BLaER1 (cell line): ENCODE measurements at regions not wholly inside any gene's neighbourhood (a gene's known extent, or its start where the extent isn't known, plus 50 kb on each side); places are given as distances from the start of the nearest gene placed in this dataset.
"Not testable (repeated sequence)": the region's sequence is repeated elsewhere in the genome, so short reads cannot be mapped to it uniquely, and the experiment has no call there.

ENCODE experiments used
- H3K27ac ChIP-seq: shearing (Covaris generic); formaldehyde crosslinking; 2 replicates; pipeline ENCODE4 v1.8.1; 2022
- H3K27me3 ChIP-seq: shearing (Covaris generic); formaldehyde crosslinking; 2 replicates; pipeline ENCODE4 v1.8.1; 2022
- H3K36me3 ChIP-seq: shearing (Covaris generic); formaldehyde crosslinking; 2 replicates; pipeline ENCODE4 v1.8.1; 2022
- H3K4me1 ChIP-seq: shearing (Covaris generic); formaldehyde crosslinking; 2 replicates; pipeline ENCODE4 v1.8.1; 2022
- H3K4me2 ChIP-seq: shearing (Covaris generic); formaldehyde crosslinking; 2 replicates; pipeline ENCODE4 v1.8.1; 2022
- H3K4me3 ChIP-seq: shearing (Covaris generic); formaldehyde crosslinking; 2 replicates; pipeline ENCODE4 v1.8.1; 2022
- H3K9ac ChIP-seq: shearing (Covaris generic); formaldehyde crosslinking; 2 replicates; pipeline ENCODE4 v1.8.1; 2022
- H3K9me3 ChIP-seq: shearing (Covaris generic); formaldehyde crosslinking; 2 replicates; pipeline ENCODE4 v1.8.1; 2022
- H4K20me1 ChIP-seq: shearing (Covaris generic); formaldehyde crosslinking; 2 replicates; pipeline ENCODE4 v1.8.1; 2022
- Cebpa-rat ChIP-seq: shearing (Covaris generic); IDR thresholded peaks from 2 replicates; pipeline ENCODE4 v1.8.1; 2022

- no peaks in the 10 kb centered on the region for H3K27me3 ChIP-seq
- no peak overlapping the region for H3K27ac ChIP-seq
- no peaks in the 10 kb centered on the region for H3K36me3 ChIP-seq
- no peak overlapping the region for H3K9ac ChIP-seq
- no peak overlapping the region for H3K4me2 ChIP-seq
- no peaks in the 10 kb centered on the region for H4K20me1 ChIP-seq
- no peak overlapping the region for H3K4me3 ChIP-seq
- H3K4me1 ChIP-seq: peaks cover 14% of the 10 kb centered on the region
- peaks cover 10% of the 10 kb centered on the region for H3K9me3 ChIP-seq
- TF ChIP-seq Cebpa-rat: no peak
Observed at GRCh38 chr9:85171163-85171562, 501.6 kb downstream of the NTRK2 start.

DNA sequence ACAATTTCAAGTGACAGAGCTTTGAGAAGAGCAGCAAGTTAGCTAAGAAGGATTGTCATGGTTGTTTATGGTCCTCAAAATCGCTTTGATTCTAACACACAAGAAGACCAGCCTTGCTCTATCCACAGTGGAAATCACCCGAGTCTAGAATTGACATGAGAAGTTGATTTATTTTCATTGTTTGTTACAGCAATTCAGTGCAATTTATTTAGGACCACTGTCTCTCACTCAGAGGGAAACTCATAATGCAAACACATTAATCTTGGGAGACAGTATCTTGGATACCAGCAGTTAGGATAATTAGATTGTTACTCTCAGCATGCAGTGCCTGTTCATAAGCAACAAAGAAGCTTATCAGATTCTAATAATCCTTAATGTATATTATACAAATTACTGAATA, 498.9 kb downstream of the NTRK2 start:
- H3K4me1 ChIP-seq: peaks cover 14% of the 10 kb centered on the region
- no peak overlapping the region for H3K27ac ChIP-seq
- H3K9me3 ChIP-seq: peaks cover 10% of the 10 kb centered on the region
- no peaks in the 10 kb centered on the region for H3K36me3 ChIP-seq
- no peaks in the 10 kb centered on the region for H4K20me1 ChIP-seq
- H3K9ac ChIP-seq: no peak overlapping the region
- no peak overlapping the region for H3K4me2 ChIP-seq
- H3K4me3 ChIP-seq: no peak overlapping the region
- no peak for TF ChIP-seq Cebpa-rat
- H3K27me3 ChIP-seq: no peaks in the 10 kb centered on the region

GRCh38 chr9:85167146-85167545, 497.6 kb downstream of the NTRK2 start:
- TF ChIP-seq Cebpa-rat: no peak
- H3K4me1 ChIP-seq: peaks cover 1% of the 10 kb centered on the region; the same call in 1 of the 2 replicates
- H4K20me1 ChIP-seq: no peaks in the 10 kb centered on the region
- peaks cover 20% of the 10 kb centered on the region for H3K9me3 ChIP-seq
- no peak overlapping the region for H3K27ac ChIP-seq
- H3K4me2 ChIP-seq: no peak overlapping the region
- no peaks in the 10 kb centered on the region for H3K27me3 ChIP-seq
- H3K36me3 ChIP-seq: no peaks in the 10 kb centered on the region
- no peak overlapping the region for H3K4me3 ChIP-seq
- no peak overlapping the region for H3K9ac ChIP-seq

DNA sequence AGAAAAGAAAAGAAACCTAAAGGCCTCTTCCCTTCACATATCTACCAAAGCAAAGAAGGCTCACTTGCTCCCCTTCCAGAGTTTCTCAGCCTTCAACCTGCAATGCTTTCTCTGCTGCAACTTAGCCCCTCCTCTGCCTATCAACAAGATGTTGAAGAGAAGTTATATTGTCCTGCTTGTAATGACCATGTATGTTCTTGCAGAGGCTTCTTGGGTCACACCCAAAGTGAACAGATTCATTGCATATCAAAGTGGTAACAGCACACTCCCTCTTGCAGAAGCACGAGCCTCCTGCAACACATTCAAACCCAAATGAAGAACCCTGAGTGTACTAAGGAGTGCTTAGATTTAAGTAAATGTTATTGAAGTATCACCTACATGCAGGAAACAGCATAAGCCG, 494.3 kb downstream of the NTRK2 start:
- H3K9ac ChIP-seq: no peak overlapping the region
- no peak for TF ChIP-seq Cebpa-rat

GRCh38 chr9:85163415-85163814, 493.9 kb downstream of the NTRK2 start:
- Histone ChIP-seq H3K4me3 (no peak overlapping the region), H3K9ac (no peak overlapping the region)
- no peak for TF ChIP-seq Cebpa-rat

More for the DNA sequence above, 494.3 kb downstream of the NTRK2 start:
- Histone ChIP-seq H3K4me1 (no peaks in the 10 kb centered on the region), H3K4me2 (no peak overlapping the region), H3K36me3 (no peaks in the 10 kb centered on the region), H3K4me3 (no peak overlapping the region), H4K20me1 (no peaks in the 10 kb centered on the region), H3K27ac (no peak overlapping the region), H3K9me3 (peaks cover 11% of the 10 kb centered on the region), H3K27me3 (no peaks in the 10 kb centered on the region)

DNA sequence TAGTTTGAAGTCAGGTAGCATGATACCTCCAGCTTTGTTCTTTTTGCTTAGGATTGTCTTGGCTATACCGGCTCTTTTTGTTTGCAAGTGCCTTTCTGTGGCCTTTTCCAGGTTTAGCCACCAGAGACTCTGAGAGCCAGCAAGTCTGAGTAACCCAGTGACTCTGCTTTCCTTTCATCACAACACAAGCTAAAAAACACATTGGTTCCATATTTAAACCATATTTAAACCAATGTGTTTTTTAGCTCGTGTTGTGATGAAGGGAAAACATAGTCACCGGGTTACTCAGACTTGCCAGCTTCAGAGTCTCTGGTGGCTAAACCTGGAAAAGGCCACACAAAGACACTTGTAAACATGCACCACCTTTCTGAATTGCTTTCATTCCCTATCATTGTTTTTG, 493.3 kb downstream of the NTRK2 start:
- no peaks in the 10 kb centered on the region for H3K27me3 ChIP-seq
- peaks cover 10% of the 10 kb centered on the region for H3K9me3 ChIP-seq
- H3K4me3 ChIP-seq: no peak overlapping the region
- no peak overlapping the region for H3K9ac ChIP-seq
- H3K27ac ChIP-seq: no peak overlapping the region
- no peaks in the 10 kb centered on the region for H4K20me1 ChIP-seq
- no peaks in the 10 kb centered on the region for H3K36me3 ChIP-seq
- H3K4me2 ChIP-seq: no peak overlapping the region
- no peaks in the 10 kb centered on the region for H3K4me1 ChIP-seq
- no peak for TF ChIP-seq Cebpa-rat

More at GRCh38 chr9:85163415-85163814, 493.9 kb downstream of the NTRK2 start:
- Histone ChIP-seq H3K4me2 (no peak overlapping the region), H3K36me3 (no peaks in the 10 kb centered on the region), H3K4me1 (no peaks in the 10 kb centered on the region), H3K27ac (no peak overlapping the region), H4K20me1 (no peaks in the 10 kb centered on the region), H3K27me3 (no peaks in the 10 kb centered on the region), H3K9me3 (peaks cover 10% of the 10 kb centered on the region)

DNA sequence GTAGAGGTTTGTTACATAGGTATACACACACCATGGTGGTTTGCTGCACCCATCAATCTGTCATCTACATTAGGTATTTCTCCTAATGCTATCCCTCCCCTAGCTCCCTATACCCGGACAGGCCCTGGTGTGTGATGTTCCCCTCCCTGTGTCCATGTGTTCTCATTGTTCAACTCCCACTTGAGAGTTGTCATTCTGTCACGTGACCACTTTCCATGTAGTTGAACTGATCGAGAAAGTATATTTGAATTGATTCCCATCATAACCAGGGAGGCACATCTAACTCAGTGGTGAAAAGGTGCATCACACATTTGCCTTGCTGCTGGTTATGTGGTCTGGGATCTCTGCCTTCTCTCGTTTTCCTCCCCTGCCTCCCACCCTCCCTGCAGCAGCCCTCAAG, 491.4 kb downstream of the NTRK2 start:
- H3K4me2 ChIP-seq, H3K27ac ChIP-seq, H3K4me3 ChIP-seq, H3K27me3 ChIP-seq, H3K4me1 ChIP-seq, H3K36me3 ChIP-seq, H3K9me3 ChIP-seq, H3K9ac ChIP-seq, H4K20me1 ChIP-seq: not testable (repeated sequence)

- Histone ChIP-seq H3K4me2 (no peak overlapping the region), H4K20me1 (no peaks in the 10 kb centered on the region), H3K9me3 (peaks cover 10% of the 10 kb centered on the region), H3K4me1 (no peaks in the 10 kb centered on the region), H3K27ac (no peak overlapping the region), H3K36me3 (no peaks in the 10 kb centered on the region), H3K27me3 (no peaks in the 10 kb centered on the region), H3K4me3 (no peak overlapping the region), H3K9ac (no peak overlapping the region)
- no peak for TF ChIP-seq Cebpa-rat
Observed at GRCh38 chr9:85158512-85158911, 489.0 kb downstream of the NTRK2 start.

DNA sequence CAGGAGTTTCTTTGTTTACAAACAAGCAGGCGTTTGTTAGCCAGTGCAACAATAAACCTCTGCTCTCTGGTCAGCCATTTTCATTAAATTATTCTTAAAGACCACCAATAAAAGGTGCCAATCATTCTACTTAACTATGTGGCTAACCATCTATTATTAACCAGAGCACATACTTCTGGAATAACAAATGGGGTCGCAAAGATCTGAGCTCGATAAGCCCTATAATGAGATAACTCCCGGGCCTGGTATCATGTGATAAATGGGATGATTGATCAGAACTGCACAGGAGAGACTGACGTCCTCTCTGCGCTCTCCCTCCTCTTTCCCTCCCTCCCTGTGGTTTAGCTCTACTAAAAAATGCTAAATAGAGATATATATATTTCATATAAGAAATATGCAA, 488.2 kb downstream of the NTRK2 start:
- Histone ChIP-seq H4K20me1 (no peaks in the 10 kb centered on the region), H3K27ac (no peak overlapping the region), H3K9me3 (peaks cover 5% of the 10 kb centered on the region), H3K4me2 (no peak overlapping the region), H3K4me1 (no peaks in the 10 kb centered on the region), H3K4me3 (no peak overlapping the region), H3K36me3 (no peaks in the 10 kb centered on the region), H3K9ac (no peak overlapping the region), H3K27me3 (no peaks in the 10 kb centered on the region)
- TF ChIP-seq Cebpa-rat: no peak

DNA sequence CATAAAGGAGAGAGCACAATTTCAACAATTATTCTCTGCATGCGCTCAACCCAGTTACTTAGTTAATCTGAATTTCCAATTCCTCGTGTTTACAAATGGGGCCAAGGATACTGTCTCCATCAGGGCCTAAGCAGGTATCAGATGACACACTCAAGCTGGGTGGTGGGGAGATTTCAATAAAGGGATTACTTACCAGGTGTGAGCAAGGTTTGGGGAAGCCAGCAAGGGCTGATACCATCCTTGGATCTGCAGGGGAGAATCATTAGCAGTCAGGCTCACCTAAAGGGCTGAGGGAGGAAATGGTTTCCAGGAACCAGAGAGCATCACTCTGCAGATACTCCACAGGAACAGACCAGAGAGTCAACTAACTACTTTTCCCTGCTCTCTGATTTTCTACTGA, 487.1 kb downstream of the NTRK2 start:
- H3K27ac ChIP-seq: no peak overlapping the region
- TF ChIP-seq Cebpa-rat: no peak

DNA sequence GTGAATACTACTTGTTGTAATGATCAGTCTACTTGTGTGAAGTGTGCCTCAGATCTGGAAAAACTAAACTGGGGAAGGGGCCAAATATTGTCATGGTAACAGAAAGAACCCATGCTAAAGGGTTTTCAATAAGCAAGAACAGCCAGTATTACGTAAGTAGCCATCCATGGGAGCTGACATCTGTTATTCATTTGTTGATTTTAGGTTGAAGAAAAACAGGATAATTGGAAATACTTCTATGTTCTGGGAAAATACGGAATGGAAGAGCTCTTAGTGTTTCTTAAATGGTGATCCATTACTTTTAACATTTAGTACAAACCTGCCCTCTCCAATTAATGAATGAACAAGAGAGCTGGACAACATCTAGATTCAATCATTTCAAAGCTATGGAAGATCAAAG, 485.8 kb downstream of the NTRK2 start:
- no peaks in the 10 kb centered on the region for H3K36me3 ChIP-seq
- H3K4me1 ChIP-seq: no peaks in the 10 kb centered on the region
- no peak overlapping the region for H3K4me2 ChIP-seq
- no peak overlapping the region for H3K27ac ChIP-seq
- H4K20me1 ChIP-seq: no peaks in the 10 kb centered on the region
- no peak for TF ChIP-seq Cebpa-rat
- no peak overlapping the region for H3K9ac ChIP-seq
- H3K4me3 ChIP-seq: no peak overlapping the region
- no peaks in the 10 kb centered on the region for H3K9me3 ChIP-seq
- no peaks in the 10 kb centered on the region for H3K27me3 ChIP-seq

More for the DNA sequence above, 487.1 kb downstream of the NTRK2 start:
- no peaks in the 10 kb centered on the region for H4K20me1 ChIP-seq
- no peaks in the 10 kb centered on the region for H3K4me1 ChIP-seq
- H3K4me3 ChIP-seq: no peak overlapping the region
- no peak overlapping the region for H3K9ac ChIP-seq
- no peaks in the 10 kb centered on the region for H3K36me3 ChIP-seq
- H3K4me2 ChIP-seq: no peak overlapping the region
- H3K27me3 ChIP-seq: no peaks in the 10 kb centered on the region
- no peaks in the 10 kb centered on the region for H3K9me3 ChIP-seq
